SK-N-SH (cell line): ENCODE measurements at regions not wholly inside any gene's neighbourhood (a gene's known extent, or its start where the extent isn't known, plus 50 kb on each side); places are given as distances from the start of the nearest gene placed in this dataset.

Experiments
- CTCF ChIA-PET: fragments of 300-600, 350-600 bp; formaldehyde crosslinking; extraction: SDS; loops from one replicate; lab custom pipeline; 2021; lab: Yijun Ruan, JAX
- POLR2A ChIA-PET: fragments of 350-600 bp; sonication (Branson Sonifier 250); formaldehyde crosslinking; extraction: SDS; loops from one replicate; lab custom pipeline; 2020; ENCODE audit warnings: antibody characterized with exemption, inconsistent platforms; lab: Yijun Ruan, JAX
- DNase-seq: peaks from one replicate; pipeline ENCODE4 v3.0.0; 2012
- H2AFZ ChIP-seq: fragments of 200-600 bp; sonication (generic); 2 replicates; pipeline ENCODE4 v1.8.1; 2016; ENCODE audit warnings: antibody characterized with exemption, mild to moderate bottlenecking, low read depth
- H3F3A ChIP-seq: fragments of 200-600 bp; sonication (generic); replicated peaks from 2 replicates; pipeline ENCODE3; 2016; ENCODE audit warnings: antibody characterized with exemption, mild to moderate bottlenecking; ENCODE audit not compliant: insufficient read depth
- H3K27ac ChIP-seq, 2 experiments: fragments of 200-500 bp in 1 of 2; fragments of 200-600 bp in 1 of 2; sonication (Bioruptor generic) in 1 of 2; sonication (generic), shearing (Covaris generic) in 1 of 2; 2 replicates each; pipeline versions ENCODE4 v1.5.1 to v1.6.1; 2014 to 2016; ENCODE audit warnings: low read depth in 2 of 2, inconsistent platforms in 1 of 2, low read length in 1 of 2, mild to moderate bottlenecking in 1 of 2, mixed read lengths in 1 of 2
- H3K27me3 ChIP-seq: fragments of 200-600 bp; sonication (generic), shearing (Covaris generic); 2 replicates; pipeline ENCODE4 v1.6.1; 2016; ENCODE audit warnings: mixed run types; ENCODE audit not compliant: insufficient read depth
- H3K36me3 ChIP-seq, 2 experiments: fragments of 200-500 bp in 1 of 2; fragments of 200-600 bp in 1 of 2; sonication (Bioruptor generic) in 1 of 2; sonication (generic) in 1 of 2; replicated peaks in 1 of 2; 2 replicates each; pipeline versions ENCODE3 to v1.5.1; 2014 to 2016; ENCODE audit warnings: low read length in 1 of 2, mild to moderate bottlenecking in 1 of 2; ENCODE audit not compliant: insufficient read depth in 2 of 2, control insufficient read depth in 1 of 2
- H3K4me1 ChIP-seq, 2 experiments: fragments of 200-500 bp in 1 of 2; fragments of 200-600 bp in 1 of 2; sonication (Bioruptor generic) in 1 of 2; sonication (generic), shearing (Covaris generic) in 1 of 2; 2 replicates each; pipeline versions ENCODE4 v1.5.1 to v1.6.1; 2014 to 2016; ENCODE audit warnings: low read depth in 1 of 2, low read length in 1 of 2, mixed run types in 1 of 2; ENCODE audit not compliant: insufficient read depth in 2 of 2, control insufficient read depth in 1 of 2
- H3K4me2 ChIP-seq: fragments of 200-600 bp; sonication (generic), shearing (Covaris generic); 2 replicates; pipeline ENCODE4 v1.6.1; 2017; ENCODE audit warnings: mixed run types
- H3K4me3 ChIP-seq, 2 experiments: fragments of 200-500 bp in 1 of 2; fragments of 200-600 bp in 1 of 2; sonication (Bioruptor generic) in 1 of 2; sonication (generic), shearing (Covaris generic) in 1 of 2; 2 replicates each; pipeline versions ENCODE4 v1.5.1 to v1.8.1; 2014 to 2016; ENCODE audit warnings: low read depth in 2 of 2, inconsistent platforms in 1 of 2, low read length in 1 of 2, mild to moderate bottlenecking in 1 of 2, mixed read lengths in 1 of 2, moderate library complexity in 1 of 2
- H3K79me2 ChIP-seq: fragments of 200-600 bp; sonication (generic); 2 replicates; pipeline ENCODE4 v1.8.1; 2017; ENCODE audit warnings: mild to moderate bottlenecking; ENCODE audit not compliant: insufficient read depth
- H3K9ac ChIP-seq: fragments of 200-600 bp; sonication (generic); 2 replicates; pipeline ENCODE4 v1.6.1; 2017; ENCODE audit warnings: mixed run types
- H3K9me2 ChIP-seq: fragments of 200-600 bp; sonication (generic); 2 replicates; pipeline ENCODE4 v1.6.1; 2017; ENCODE audit warnings: mixed run types
- H3K9me3 ChIP-seq: fragments of 200-600 bp; sonication (generic); 2 replicates; pipeline ENCODE4 v1.6.1; 2017; ENCODE audit warnings: mixed run types, mild to moderate bottlenecking, moderate library complexity
- H4K20me1 ChIP-seq: fragments of 200-600 bp; sonication (generic); 2 replicates; pipeline ENCODE4 v1.6.1; 2017; ENCODE audit warnings: mild to moderate bottlenecking, mixed run types; ENCODE audit not compliant: insufficient read depth
- CHD2 ChIP-seq: fragments of 150-350 bp; IDR thresholded peaks from 2 replicates; pipeline ENCODE4 v1.6.1; 2018; ENCODE audit warnings: low read length; ENCODE audit not compliant: partially characterized antibody
- CTCF ChIP-seq: fragments of 200-600 bp; sonication (generic); IDR thresholded peaks from 2 replicates; pipeline ENCODE4 v1.6.1; 2017; ENCODE audit warnings: antibody characterized with exemption, mild to moderate bottlenecking, moderate library complexity
- ELF1 ChIP-seq: IDR thresholded peaks from 2 replicates; pipeline ENCODE4 v1.4.0; 2012
- FOSL2 ChIP-seq: IDR thresholded peaks from 2 replicates; pipeline ENCODE4 v1.4.0; 2012; ENCODE audit warnings: low read depth, mild to moderate bottlenecking, moderate library complexity, borderline replicate concordance
- GABPA ChIP-seq: IDR thresholded peaks from 2 replicates; pipeline ENCODE4 v1.4.0; 2012; ENCODE audit warnings: low read depth, mild to moderate bottlenecking
- GATA2 ChIP-seq: sonication (generic); formaldehyde crosslinking; IDR thresholded peaks from 2 replicates; pipeline ENCODE4 v1.5.0; 2020; ENCODE audit warnings: mild to moderate bottlenecking, missing genetic modification reagents
- JUND ChIP-seq: IDR thresholded peaks from 2 replicates; pipeline ENCODE4 v1.4.0; 2012
- MXI1 ChIP-seq: IDR thresholded peaks from 2 replicates; pipeline ENCODE4 v1.6.1; 2012; ENCODE audit warnings: mild to moderate bottlenecking, low read depth, low read length, improper control_type of control experiment
- NRF1 ChIP-seq: IDR thresholded peaks from 2 replicates; pipeline ENCODE4 v1.6.1; 2012; ENCODE audit warnings: low read depth, mild to moderate bottlenecking, low read length
- PBX3 ChIP-seq: IDR thresholded peaks from 2 replicates; pipeline ENCODE4; 2012
- RXRA ChIP-seq: IDR thresholded peaks from 2 replicates; pipeline ENCODE4 v1.4.0; 2012; ENCODE audit warnings: low read depth, mild to moderate bottlenecking, borderline replicate concordance
- SIN3A ChIP-seq: IDR thresholded peaks from 2 replicates; pipeline ENCODE4 v1.6.1; 2012; ENCODE audit warnings: low read depth, mild to moderate bottlenecking, low read length, moderate library complexity, borderline replicate concordance
- SMC3 ChIP-seq: IDR thresholded peaks from 2 replicates; pipeline ENCODE4 v1.6.1; 2012; ENCODE audit warnings: low read depth, low read length, improper control_type of control experiment
- TAF1 ChIP-seq: IDR thresholded peaks from 2 replicates; pipeline ENCODE4 v1.6.1; 2012; ENCODE audit warnings: low read depth, mild to moderate bottlenecking, low read length, moderate library complexity, borderline replicate concordance
- TCF12 ChIP-seq: IDR thresholded peaks from 2 replicates; pipeline ENCODE4 v1.4.0; 2012
- TEAD4 ChIP-seq: IDR thresholded peaks from 2 replicates; pipeline ENCODE4 v1.4.0; 2012; ENCODE audit warnings: mild to moderate bottlenecking, borderline replicate concordance; ENCODE audit not compliant: insufficient read depth
- USF2 ChIP-seq: fragments of 150-350 bp; IDR thresholded peaks from 2 replicates; pipeline ENCODE4 v1.6.1; 2017; ENCODE audit warnings: antibody characterized with exemption, low read length, low read depth, borderline replicate concordance
- YY1 ChIP-seq: IDR thresholded peaks from 2 replicates; pipeline ENCODE4 v1.4.0; 2012; ENCODE audit warnings: low read depth, mild to moderate bottlenecking
- ZBTB33 ChIP-seq: IDR thresholded peaks from 2 replicates; pipeline ENCODE4 v1.4.0; 2012; ENCODE audit warnings: low read depth, borderline replicate concordance
- WGBS: methylation state at CpG from one replicate; pipeline ENCODE4 v1.1.6; 2017; ENCODE audit warnings: low lambda C conversion rate; 5-methylcytosine and 5-hydroxymethylcytosine counted together

GRCh38 chr7:68394131-68394530 lies 1204.1 kb upstream of the AUTS2 start (continued):
- no peak for TF ChIP-seq NRF1
- no peak for TF ChIP-seq TCF12
- TF ChIP-seq CHD2, result no peak
- no peak for TF ChIP-seq FOSL2
- no peak for TF ChIP-seq GABPA
- no peak for TF ChIP-seq GATA2 (CRISPR knock-in tag)
- no peak for TF ChIP-seq RXRA
- TF ChIP-seq SMC3, result no peak

DNA sequence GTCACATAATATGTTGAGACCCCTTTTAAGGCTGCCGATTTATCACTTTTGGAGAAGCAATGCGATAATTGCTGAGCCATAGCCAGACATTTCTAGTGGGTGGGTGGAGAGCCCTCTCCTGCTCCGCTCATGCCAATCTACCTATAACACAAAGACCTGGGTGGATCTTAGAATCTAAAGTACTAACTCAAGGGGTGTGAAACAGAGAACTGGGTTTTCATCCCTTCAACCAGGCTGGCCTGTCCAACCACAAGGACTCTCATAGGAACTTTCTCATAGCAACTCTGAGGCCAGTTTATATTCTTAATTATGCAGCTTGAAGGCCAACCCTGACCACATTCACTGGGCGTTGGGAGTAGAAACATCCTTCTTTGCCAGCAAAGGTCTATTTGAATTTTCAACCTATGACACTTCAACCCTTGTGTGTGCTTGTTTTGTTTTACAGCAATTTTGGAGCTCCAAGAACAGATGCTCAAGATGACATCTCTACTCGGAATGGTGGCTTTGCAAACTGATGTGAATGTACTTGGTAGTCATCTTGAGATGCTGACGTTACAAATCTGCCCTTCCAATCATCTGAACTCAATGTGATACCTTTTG lies 1198.2 kb upstream of the AUTS2 start:
- no peak for TF ChIP-seq PBX3
- TF ChIP-seq SIN3A, result no peak
- no peak for TF ChIP-seq CTCF
- no peak for TF ChIP-seq YY1
- no peak for TF ChIP-seq FOSL2
- no peak for TF ChIP-seq GATA2 (CRISPR knock-in tag)
- no peak for TF ChIP-seq ELF1
- TF ChIP-seq TEAD4, result no peak
- TF ChIP-seq MXI1, result no peak
- TF ChIP-seq TAF1, result no peak
- TF ChIP-seq USF2, result no peak
- no peak for TF ChIP-seq ZBTB33
- no peak for TF ChIP-seq JUND
- ChIA-PET CTCF (no interaction called here), POLR2A (no interaction called here)
- no peak for DNase-seq
- Histone ChIP-seq H3K27me3 (no peaks in the 10 kb centered on the region), H3K79me2 (no peaks in the 10 kb centered on the region), H3K4me1 (no peaks in the 10 kb centered on the region), H3K9me2 (no peaks in the 10 kb centered on the region), H3K4me3 (no peak overlapping the region), H3K36me3 (no peaks in the 10 kb centered on the region), H3K9me3 (no peaks in the 10 kb centered on the region), H3K27ac (no peak overlapping the region), H3K4me2 (no peak overlapping the region), H4K20me1 (no peaks in the 10 kb centered on the region), H2AFZ (no peak overlapping the region), H3K9ac (no peak overlapping the region), H3F3A (no peaks in the 10 kb centered on the region)
- WGBS, result 34% methylated on average over 6 of the region's 6 CpGs
